Left lobe of liver (tissue), 2 donors: ENCODE measurements at regions not wholly inside any gene's neighbourhood (a gene's known extent, or its start where the extent isn't known, plus 50 kb on each side); places are given as distances from the start of the nearest gene placed in this dataset.

Experiments used
- ATAC-seq: fragments of 200-7000 bp; cut with Tn5 transposase; one replicate; pipeline ENCODE4 v1.9.1; 2020; ENCODE audit warnings: mild to moderate bottlenecking, moderate library complexity
- DNase-seq: peaks from one replicate; pipeline ENCODE4 v3.0.0-alpha.2; 2020; ENCODE audit warnings: low spot score
- donor health status: DM: no; HTN: no; CAD: no; lungs with moderate emphysema.
- donor health status: DM: no; HTN: yes; CAD: no.

DNA sequence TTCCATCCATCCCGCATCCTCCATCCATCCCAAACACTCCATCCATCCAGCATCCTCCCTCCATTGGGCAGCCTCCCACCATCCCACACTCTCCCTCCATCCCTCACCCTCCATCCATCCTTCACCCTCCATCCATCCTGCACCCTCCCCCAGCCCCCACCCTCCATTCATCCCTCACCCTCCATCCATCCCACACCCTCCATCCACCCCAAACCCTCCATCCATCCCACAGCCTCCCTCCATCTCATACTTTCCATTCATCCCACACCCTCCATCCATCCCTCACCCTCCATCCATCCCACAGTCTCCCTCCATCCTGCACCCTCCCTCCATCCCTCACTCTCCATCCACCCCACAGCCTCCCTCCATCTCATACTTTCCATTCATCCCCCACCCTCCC is 60.4 kb downstream of the FOXI2 start:
- peak; percentile 47 for ATAC-seq
- no peak for DNase-seq

DNA sequence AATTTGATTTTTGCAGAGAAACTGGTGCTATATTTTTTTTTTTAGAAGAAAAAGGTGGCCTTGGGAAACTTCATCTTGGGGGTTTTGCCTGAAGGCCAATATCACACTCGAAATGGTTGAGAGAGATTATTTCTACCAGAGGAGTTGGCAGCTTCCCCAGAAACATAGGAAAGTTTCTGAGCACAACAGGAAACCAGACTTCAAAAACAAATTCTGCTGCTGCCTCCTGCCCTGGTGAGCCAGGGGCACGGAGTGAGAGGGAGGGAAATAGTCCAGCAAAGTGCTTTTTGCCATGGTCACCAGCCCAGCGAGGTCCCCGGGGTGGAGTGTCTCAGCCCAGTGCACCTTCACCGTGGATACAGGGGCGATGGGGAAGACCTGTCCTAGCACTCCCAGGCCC is 61.1 kb downstream of the FOXI2 start:
- ATAC-seq (no peak), DNase-seq (no peak)

DNA sequence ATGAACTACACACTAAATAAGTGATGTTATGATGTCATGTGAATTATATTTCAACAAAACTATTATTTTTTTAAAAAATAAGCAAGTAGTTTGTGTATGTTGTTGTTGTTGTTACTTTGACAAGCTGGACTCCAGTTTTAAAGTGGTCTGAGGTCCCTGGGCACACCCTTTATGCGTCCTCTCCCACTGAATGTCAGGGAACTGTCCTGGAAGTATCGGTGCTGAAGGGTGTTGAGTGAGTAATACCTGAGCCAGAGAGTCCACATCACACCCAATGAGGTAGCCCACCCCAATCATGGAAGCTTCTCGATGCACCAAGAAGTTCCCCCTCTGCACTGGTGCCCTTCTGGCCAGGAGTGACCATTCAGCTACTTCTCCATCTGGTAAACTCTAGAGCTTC is 64.3 kb downstream of the FOXI2 start:
- ATAC-seq (no peak), DNase-seq (no peak)

DNA sequence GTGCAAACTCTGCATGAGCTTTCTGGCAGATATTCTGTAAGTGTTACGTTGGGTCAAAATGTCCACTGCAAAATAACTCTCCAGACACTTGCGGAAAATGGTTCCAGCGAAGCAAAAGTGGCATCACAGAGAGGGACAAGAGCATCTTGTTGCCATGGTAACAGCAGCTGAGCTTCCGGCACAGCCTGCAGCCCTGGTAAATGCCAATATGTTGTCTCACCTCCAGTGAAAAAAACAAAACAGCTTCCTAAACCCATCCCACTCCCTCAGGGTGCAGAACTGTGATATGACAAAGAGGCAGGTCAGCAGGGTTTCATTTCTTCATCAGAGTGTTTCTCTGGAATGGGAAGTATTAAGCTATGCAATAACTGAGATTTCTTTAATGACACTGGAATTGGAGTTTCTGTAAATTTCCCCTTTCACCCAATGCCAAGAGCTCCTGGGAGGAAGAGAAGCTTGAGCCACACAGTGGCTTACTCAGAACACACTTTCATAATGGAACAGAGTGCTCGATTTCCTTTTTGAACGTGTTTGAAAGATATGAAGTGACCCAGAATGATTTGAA is 65.6 kb downstream of the FOXI2 start:
- ATAC-seq, result no peak
- no peak for DNase-seq

DNA sequence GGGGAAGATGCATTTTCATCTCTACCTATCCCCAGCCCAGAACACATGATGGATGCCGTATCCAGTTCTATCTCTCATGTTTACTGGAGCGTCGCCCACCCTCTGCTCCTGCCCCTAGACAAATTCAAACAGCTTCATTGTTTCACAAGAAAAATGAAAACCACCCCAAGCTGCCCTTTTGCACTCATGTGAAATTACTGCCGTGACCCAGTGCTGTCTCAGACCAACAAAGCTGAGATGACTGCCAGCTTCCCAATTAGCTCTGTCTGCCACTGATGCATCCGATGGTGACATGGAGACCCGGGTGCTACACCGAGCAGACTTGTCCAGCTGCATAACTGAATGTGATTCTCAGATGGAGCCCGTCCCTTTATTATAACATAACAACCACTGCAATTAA is 67.7 kb downstream of the FOXI2 start:
- DNase-seq (no peak), ATAC-seq (no peak)

DNA sequence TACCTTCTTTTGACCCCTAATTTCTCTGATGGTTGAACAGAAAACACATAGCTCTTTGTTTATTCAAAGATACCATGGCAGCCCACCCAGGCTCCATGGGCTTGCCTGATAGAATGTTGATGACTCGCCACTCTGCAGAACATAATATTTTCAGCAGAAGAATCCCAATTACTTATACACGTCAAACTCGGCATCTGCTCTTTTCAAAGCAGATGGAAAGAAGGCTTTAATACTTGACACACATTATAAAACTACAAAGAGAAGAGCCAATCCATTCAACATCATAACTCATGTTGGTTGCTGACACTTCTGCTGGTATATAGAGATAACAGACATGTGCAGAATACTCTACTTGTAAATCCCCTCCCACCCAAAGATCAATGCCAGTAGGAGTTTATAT is 69.0 kb downstream of the FOXI2 start:
- ATAC-seq, result no peak
- DNase-seq, result no peak

DNA sequence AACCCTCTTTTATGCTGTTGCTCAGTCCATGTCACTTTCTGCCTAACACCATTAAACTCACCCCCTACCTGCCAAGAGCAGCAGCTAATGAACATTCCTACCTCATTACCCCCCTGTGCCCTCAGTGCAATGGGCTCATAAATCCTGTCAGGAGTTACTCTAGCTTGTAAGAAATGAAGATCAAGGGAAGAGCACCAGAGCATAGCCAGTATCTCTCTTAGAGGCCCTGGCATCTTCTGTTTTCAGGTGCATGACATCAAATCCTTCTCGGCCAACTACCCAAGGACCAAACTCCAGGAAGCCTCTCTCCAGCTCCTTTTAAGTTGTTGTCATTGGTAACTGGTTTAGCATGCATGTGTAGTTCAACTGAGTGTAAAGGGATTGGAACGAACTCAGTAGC is 75.1 kb downstream of the FOXI2 start:
- DNase-seq (no peak), ATAC-seq (no peak)

DNA sequence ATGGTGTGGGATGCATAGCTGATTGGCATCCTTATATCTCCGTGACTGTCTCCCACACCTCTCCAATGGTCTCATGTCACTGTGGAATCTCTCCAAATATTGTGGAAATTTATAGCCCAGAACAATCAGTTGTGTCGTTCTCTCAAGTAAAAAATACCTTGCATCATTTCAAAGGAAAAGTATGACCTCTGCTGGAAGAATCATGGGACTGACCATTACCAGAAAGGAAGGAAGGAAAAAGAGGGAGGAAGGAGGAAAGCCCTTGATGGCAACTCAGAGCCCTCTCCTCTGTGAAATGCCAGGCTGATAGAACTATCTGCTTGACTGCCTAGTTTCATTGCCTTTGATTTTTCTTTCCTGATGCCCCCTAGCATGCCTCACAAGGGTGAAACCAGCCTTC is 76.3 kb downstream of the FOXI2 start:
- no peak for DNase-seq
- ATAC-seq, result no peak

DNA sequence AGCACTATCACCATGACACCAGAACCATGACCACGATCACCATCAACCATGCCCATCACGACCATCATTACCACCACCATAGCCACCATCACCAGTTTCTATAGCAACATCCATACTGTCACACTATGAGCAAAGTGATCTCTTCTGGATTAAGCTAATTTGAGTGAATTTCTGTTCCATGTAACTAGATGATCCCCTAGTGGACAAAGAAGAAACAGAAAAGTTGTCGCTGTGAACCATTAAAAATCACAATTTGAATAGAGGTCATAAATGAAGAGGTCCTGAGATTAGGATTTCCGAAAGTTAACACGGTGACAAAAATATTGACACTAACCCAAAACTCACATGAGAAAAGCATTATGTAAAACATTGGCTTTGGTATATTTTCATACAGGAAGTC is 77.6 kb downstream of the CLRN3 start:
- ATAC-seq (no peak), DNase-seq (no peak)

DNA sequence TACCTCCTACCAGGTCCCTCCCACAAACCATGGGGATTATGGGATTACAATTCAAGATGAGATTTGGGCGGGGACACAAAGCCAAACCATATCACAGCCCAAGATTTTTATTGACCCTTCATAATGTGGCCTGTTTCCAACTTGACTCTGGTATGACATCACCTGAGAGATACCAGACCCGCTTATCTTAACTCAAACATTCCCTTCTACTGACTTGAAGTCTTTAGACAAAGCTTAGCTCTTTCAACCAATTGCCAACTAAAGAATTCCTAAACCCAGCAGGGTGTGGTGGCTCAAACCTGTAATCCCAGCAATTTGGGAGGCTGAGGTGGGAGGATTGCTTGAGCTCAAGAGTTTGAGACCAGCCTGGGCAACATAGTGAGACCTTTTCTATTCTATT is 67.9 kb downstream of the CLRN3 start:
- DNase-seq, result no peak
- no peak for ATAC-seq

DNA sequence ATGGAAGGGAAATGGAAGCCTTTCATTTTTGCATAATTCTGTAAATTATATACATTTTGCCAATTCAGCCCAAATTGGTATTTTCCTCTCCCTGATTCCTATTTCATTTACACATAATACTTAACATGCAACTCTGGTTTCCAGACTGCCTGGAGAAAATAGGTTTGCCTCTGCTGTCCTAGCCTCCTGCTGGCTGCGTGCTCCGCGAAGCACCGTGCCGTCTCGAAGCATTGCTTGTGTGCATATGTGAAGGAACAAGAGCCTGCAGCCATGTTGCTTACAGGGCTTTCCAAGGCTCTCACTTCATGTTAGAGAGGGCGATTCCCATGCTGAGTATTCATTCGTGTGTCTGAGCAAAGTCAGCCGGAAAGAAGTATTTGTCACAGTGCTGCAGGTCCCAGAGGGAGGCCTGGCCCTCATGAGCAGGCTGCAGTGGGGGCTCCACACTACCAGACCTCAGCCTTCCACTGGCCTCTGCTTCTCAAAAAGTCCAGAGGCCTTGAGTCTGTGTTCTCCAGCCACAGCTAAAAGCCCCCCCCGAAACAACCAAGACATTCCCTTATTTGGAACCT is 66.5 kb downstream of the CLRN3 start:
- ATAC-seq (no peak), DNase-seq (no peak)

DNA sequence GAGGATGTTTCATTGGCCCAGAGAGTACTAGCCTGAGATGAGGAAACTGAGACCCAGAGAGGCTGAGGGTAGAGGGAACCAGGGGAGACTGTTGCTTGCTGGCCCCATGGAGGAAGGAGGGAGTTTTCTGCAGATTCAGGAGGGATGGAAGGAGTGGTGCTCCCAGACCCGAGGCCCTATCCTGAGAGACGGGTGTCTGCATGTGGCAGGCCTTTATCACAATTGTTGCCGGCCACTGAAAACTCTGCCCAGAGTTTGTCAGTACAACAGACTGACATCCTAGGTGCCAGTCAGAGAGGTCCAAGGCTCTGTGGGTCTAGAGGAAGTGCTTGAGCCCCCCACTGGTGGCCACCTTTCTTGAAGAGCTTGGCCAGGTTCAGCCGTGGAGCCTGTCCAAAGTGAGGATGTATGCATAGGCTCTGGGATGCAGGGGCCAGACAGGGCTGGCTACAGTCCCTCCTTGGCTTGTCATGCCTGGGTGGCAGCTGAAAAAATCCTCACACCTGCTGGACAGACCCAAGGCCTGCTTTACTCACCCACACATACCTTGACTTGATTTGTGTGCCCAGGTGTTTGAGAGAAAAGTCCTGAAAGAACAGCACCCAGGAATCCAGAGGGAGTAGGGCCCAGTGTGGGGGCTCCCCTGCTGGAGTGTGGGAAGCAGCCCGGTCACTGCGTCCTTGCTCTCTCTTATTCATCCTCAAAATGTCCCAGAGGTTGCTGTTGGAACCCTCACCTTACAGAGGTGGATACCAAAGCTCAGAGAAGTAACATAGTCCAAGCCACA is 65.2 kb downstream of the CLRN3 start:
- DNase-seq, result no peak
- ATAC-seq, result no peak
